ENCODE measurements at regions not wholly inside any gene's neighbourhood (a gene's known extent, or its start where the extent isn't known, plus 50 kb on each side); places are given as distances from the start of the nearest gene placed in this dataset.

GRCh38 chr6:26295691-26296555 lies 69.1 kb upstream of the BTN3A2 start:
- DNase-seq (ENCODE audit: extremely low read depth in 1 of 11, low read depth in 9 of 11, low spot score in 4 of 11): no peak

GRCh38 chr6:26296556-26296856 lies 68.5 kb upstream of the BTN3A2 start:
- no peak for DNase-seq (ENCODE audit: extremely low read depth in 1 of 11, low read depth in 9 of 11, low spot score in 4 of 11)

- DNase-seq (ENCODE audit: extremely low read depth in 1 of 11, low read depth in 9 of 11, low spot score in 4 of 11): no peak
Observed at GRCh38 chr6:26296857-26297648, 67.9 kb upstream of the BTN3A2 start.

DNA sequence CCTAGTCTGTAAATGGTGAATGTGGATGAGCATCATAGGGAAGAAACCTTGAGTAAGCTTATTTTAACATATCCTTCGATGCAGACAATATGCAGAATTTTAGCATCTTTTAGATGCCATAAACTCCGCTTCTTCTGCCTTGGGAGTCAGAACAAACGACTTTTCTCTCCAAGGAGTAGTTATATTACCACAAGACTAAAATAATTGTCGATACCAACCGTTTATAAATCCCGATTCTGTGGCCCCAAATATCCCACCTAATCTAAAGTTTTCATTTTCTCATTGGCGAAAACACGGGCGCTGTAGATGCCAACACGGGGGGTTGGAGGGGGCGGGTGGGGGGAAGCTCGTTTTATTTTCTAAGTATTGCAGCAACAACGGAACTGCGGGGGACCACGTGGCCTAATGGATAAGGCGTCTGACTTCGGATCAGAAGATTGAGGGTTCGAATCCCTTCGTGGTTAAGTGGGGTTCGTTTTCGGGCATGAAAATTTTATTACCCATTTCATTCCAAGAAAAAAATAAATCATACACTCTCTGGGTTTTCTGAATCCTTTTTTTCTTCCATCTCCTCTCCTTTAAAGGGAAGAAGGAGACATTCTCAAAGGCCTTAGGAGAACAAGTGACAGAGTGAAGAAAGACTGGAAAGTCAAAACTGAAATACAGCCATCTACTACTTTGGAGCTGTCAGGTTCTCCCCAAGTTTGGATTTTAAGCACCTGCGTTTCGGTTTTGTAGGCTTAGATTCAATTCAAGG lies 65.5 kb upstream of the BTN3A2 start:
- DNase-seq (ENCODE audit: extremely low read depth in 1 of 11, low read depth in 9 of 11, low spot score in 4 of 11): no peak

- DNase-seq (ENCODE audit: extremely low read depth in 1 of 11, low read depth in 9 of 11, low spot score in 4 of 11): no peak
Observed at GRCh38 chr6:26300043-26300331, 65.0 kb upstream of the BTN3A2 start.

GRCh38 chr6:26300359-26300758 lies 64.6 kb upstream of the BTN3A2 start:
- no peak for DNase-seq (ENCODE audit: extremely low read depth in 1 of 11, low read depth in 9 of 11, low spot score in 4 of 11)

DNA sequence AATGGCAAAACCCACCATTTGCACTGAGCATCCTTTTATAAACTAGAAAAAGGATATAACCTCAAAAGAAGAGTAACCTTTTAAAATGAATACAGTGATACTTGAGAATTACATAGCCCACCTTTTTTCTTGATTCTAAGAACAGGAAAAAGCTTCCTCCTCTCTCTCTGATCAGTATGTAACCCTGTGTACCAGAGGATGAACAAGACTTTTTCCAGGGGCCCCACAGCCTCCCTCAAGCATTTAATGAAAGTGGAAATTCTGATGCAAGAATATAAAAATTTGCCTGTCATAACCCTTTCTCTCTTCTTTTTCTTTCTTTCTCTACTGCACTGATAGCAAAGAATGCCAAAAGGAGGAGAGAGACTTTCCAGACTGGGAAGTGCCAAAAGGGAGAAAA lies 64.2 kb upstream of the BTN3A2 start:
- no peak for DNase-seq (ENCODE audit: extremely low read depth in 1 of 11, low read depth in 9 of 11, low spot score in 4 of 11)

DNA sequence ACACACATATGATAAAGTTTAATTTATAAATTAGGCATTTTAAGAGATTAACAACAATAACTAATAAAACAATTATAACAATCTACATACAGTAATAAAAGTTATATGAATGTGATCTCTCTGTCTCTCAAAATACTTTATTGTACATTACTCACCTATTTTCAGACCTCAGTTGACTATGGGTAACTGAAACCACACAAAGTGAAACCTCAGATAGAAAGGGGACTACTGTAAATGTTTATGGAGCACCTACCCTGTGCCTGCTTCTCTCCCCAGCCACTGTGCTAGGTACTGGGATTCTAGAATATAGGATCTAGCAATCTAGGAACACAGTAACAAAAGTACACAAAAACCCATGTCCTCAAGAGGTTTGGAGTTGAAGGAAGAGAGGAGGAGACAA lies 63.4 kb upstream of the BTN3A2 start:
- no peak for DNase-seq (ENCODE audit: extremely low read depth in 1 of 11, low read depth in 9 of 11, low spot score in 4 of 11)

DNA sequence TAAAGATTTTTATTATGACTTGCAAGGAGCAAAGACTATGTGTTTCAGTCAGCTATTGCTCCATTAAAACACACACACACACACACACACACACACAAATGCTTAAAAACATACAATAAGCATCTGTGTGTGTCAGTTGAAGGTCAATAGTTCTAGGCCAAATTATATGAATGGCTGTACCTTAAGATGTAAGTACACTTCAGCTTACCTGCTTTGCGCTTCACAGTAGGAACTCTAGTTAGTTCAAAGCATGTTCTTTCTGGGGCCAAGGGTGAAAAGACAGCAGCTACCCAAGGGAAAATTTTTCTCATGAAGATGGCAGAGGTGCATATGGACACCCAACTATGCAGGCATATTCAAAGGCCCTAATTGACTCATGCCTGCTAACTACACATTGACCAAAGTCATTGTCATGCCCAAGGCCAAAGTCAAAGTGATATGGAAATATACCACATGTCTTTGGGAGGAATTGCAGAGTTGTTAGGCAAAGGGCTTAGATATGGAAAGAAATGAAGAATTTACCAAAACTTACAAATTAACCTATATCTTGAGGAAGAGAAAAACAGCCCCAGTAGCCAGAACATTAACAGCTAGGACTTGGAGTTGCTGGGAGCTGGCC lies 61.9 kb upstream of the BTN3A2 start:
- no peak for DNase-seq (ENCODE audit: extremely low read depth in 1 of 11, low read depth in 9 of 11, low spot score in 4 of 11)

DNA sequence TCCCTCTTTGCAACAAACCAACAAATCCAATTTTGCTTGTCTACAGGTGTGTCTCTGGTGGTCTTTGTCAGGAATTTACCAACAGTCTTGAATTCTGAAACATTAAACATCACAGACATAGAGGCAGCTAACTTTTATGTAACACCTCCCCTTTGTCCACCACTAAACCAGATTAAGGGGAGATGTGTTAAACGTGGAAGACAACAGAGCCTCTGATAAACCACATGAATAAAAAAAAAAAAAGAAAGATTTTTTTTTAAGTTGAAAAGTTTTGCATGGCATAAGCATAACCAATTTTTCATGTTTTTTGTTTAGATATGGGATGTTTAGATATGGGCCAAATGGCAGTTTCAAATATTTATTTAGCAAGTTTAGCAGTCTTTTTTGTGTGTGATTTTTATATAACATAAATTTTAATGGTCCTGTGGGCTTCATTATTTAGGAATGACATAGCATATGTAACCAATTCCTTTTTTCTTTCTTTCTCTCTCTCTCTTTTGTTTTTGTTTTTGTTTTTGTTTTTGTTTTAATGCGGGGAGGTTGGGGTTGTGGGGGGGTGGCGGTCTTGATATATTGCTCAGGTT lies 60.7 kb upstream of the BTN3A2 start:
- DNase-seq (ENCODE audit: extremely low read depth in 1 of 11, low read depth in 9 of 11, low spot score in 4 of 11): no peak

GRCh38 chr6:26304797-26305640 lies 60.0 kb upstream of the BTN3A2 start:
- DNase-seq (ENCODE audit: extremely low read depth in 1 of 11, low read depth in 9 of 11, low spot score in 4 of 11): peak in 3 of 11 donors; percentile 42 to 76 (median 55)

- no peak for DNase-seq (ENCODE audit: extremely low read depth in 1 of 11, low read depth in 9 of 11, low spot score in 4 of 11)
Observed at GRCh38 chr6:26305641-26305969, 59.4 kb upstream of the BTN3A2 start.

DNA sequence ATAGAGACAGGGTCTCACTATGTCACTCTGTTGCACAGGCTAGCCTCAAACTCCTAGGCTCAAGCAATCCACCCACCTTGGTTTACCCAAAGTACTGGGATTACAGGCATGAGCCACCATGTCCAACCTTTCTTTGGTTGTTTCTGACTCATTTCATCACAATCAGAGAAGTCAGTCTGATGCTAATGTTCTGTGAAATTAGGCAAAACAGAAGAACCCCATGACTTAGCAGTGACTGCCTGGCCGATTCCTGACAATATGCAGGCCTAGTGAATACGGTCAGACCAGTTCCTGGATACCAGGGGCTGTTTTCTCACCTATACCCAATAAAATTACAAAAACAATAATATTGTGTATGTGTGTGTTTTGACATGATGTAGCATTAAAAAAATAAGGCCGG lies 58.8 kb upstream of the BTN3A2 start:
- no peak for DNase-seq (ENCODE audit: extremely low read depth in 1 of 11, low read depth in 9 of 11, low spot score in 4 of 11)

- no peak for DNase-seq (ENCODE audit: extremely low read depth in 1 of 11, low read depth in 9 of 11, low spot score in 4 of 11)
Observed at GRCh38 chr6:26307850-26308249, 57.1 kb upstream of the BTN3A2 start.

- no peak for DNase-seq (ENCODE audit: extremely low read depth in 1 of 11, low read depth in 9 of 11, low spot score in 4 of 11)
Observed at GRCh38 chr6:26309731-26310142, 55.3 kb upstream of the BTN3A2 start.

DNA sequence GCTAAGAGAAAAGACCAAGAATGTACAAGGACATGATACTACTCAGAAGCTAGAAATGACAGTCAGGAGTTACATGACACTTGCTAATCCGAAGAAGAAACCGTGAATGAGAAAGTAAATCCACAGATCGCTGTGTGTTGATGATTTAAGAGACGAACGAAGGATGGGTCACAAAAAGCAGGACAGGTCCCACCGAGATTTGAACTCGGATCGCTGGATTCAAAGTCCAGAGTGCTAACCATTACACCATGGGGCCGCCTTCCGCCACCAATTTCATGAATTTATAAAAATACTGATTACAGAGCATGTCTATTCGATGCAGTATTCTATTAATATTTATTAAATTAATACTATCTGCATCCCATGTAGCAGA lies 54.0 kb upstream of the BTN3A2 start:
- DNase-seq (ENCODE audit: extremely low read depth in 1 of 11, low read depth in 9 of 11, low spot score in 4 of 11): no peak

- peak in 1 of 11 donors; percentile 59 for DNase-seq (ENCODE audit: extremely low read depth in 1 of 11, low read depth in 9 of 11, low spot score in 4 of 11)
Observed at GRCh38 chr6:26311385-26312095, 53.5 kb upstream of the BTN3A2 start.

DNA sequence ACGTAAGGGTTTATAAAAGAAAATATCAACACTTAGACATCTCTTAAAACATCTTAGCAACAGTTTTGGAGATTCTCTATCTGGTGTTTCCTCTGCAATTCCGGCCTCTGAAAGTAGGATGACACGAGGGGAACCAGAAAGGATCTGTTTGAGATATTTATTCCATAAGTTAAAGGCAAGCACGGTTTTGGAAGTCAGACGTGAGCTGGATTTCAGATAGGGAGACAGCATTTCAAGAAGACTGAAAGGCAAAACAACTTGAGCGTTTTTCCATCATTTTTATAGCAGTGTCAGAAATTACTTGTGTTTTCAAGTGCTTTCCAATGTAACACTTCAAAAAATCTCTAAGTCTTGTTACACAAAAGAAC lies 52.9 kb upstream of the BTN3A2 start:
- DNase-seq (ENCODE audit: extremely low read depth in 1 of 11, low read depth in 9 of 11, low spot score in 4 of 11): no peak
